CD14-positive monocyte (primary cell): ENCODE measurements at regions not wholly inside any gene's neighbourhood (a gene's known extent, or its start where the extent isn't known, plus 50 kb on each side); places are given as distances from the start of the nearest gene placed in this dataset.
"Not testable (repeated sequence)": the region's sequence is repeated elsewhere in the genome, so short reads cannot be mapped to it uniquely, and the experiment has no call there.

Experiments used
- DNase-seq, 3 donors: peaks; one replicate each; pipeline ENCODE4 v3.0.0-alpha.2; 2011 to 2022
- H2AFZ ChIP-seq: 2 replicates; pipeline ENCODE4 v1.6.0; 2012; ENCODE audit warnings: mild to moderate bottlenecking, low read depth, low read length, inconsistent platforms; ENCODE audit not compliant: insufficient read depth, poor library complexity, severe bottlenecking
- H3K27ac ChIP-seq, 2 donors: 1 replicate in 1 of 2; 2 replicates in 1 of 2; pipeline ENCODE4 v1.5.1; 2012 to 2013; ENCODE audit warnings: low read length in 2 of 2, control low read depth in 1 of 2, inconsistent platforms in 1 of 2, low read depth in 1 of 2, mild to moderate bottlenecking in 1 of 2
- H3K27me3 ChIP-seq, 2 donors: one replicate each; pipeline versions ENCODE4 v1.6.0 to v1.6.1; 2011 to 2013; ENCODE audit warnings: low read length in 2 of 2; ENCODE audit not compliant: control insufficient read depth in 2 of 2, insufficient read depth in 2 of 2
- H3K36me3 ChIP-seq, 2 donors: replicated peaks in 1 of 2; 1 replicate in 1 of 2; 2 replicates in 1 of 2; pipeline versions ENCODE4 v1.5.1 to v1.6.1; 2012 to 2013; ENCODE audit warnings: low read length in 2 of 2, control low read depth in 1 of 2, inconsistent platforms in 1 of 2, mild to moderate bottlenecking in 1 of 2; ENCODE audit not compliant: insufficient read depth in 2 of 2, control insufficient read depth in 1 of 2
- H3K4me1 ChIP-seq, 2 donors: 1 replicate in 1 of 2; 2 replicates in 1 of 2; pipeline versions ENCODE4 v1.5.1 to v1.6.1; 2012 to 2013; ENCODE audit warnings: low read length in 2 of 2, control low read depth in 1 of 2, inconsistent platforms in 1 of 2, mild to moderate bottlenecking in 1 of 2, moderate library complexity in 1 of 2; ENCODE audit not compliant: insufficient read depth in 2 of 2, control insufficient read depth in 1 of 2
- H3K4me2 ChIP-seq: replicated peaks from 2 replicates; pipeline ENCODE3; 2012; ENCODE audit warnings: low read length, moderate library complexity, mild to moderate bottlenecking; ENCODE audit not compliant: poor library complexity, severe bottlenecking; ENCODE audit errors: extremely low read depth
- H3K4me3 ChIP-seq, 3 experiments: fragments of 200-600 bp in 1 of 3; sonication (generic) in 1 of 3; replicated peaks in 1 of 3; 1 replicate in 2 of 3; 2 replicates in 1 of 3; pipeline ENCODE4 v1.5.1; 2011 to 2013; ENCODE audit warnings: low read length in 3 of 3, mild to moderate bottlenecking in 3 of 3, control low read depth in 2 of 3, low read depth in 2 of 3, inconsistent platforms in 1 of 3, moderate library complexity in 1 of 3
- H3K79me2 ChIP-seq: 2 replicates; pipeline ENCODE4 v1.6.0; 2012; ENCODE audit warnings: mild to moderate bottlenecking, control low read depth, inconsistent platforms, low read length, moderate library complexity; ENCODE audit not compliant: insufficient read depth
- H3K9ac ChIP-seq: 2 replicates; pipeline ENCODE4 v1.6.0; 2017; ENCODE audit warnings: low read length, mild to moderate bottlenecking; ENCODE audit not compliant: insufficient read depth, poor library complexity, severe bottlenecking
- H3K9me3 ChIP-seq, 2 donors: replicated peaks in 1 of 2; 1 replicate in 1 of 2; 2 replicates in 1 of 2; pipeline versions ENCODE4 v1.5.1 to v1.6.1; 2012 to 2013; ENCODE audit warnings: low read length in 2 of 2, control low read depth in 1 of 2; ENCODE audit not compliant: control insufficient read depth in 1 of 2, insufficient read depth in 1 of 2
- H4K20me1 ChIP-seq: 2 replicates; pipeline ENCODE4 v1.6.0; 2012; ENCODE audit warnings: mild to moderate bottlenecking, low read length, control low read depth, moderate library complexity; ENCODE audit not compliant: insufficient read depth
- H3K27ac Mint-ChIP-seq, 7 donors: one replicate each; pipeline ENCODE4 v1.8.0; 2020; ENCODE audit warnings: mild to moderate bottlenecking in 7 of 7, mixed read lengths in 7 of 7, moderate library complexity in 6 of 7, inconsistent platforms in 2 of 7
- H3K27me3 Mint-ChIP-seq, 3 donors: one replicate each; pipeline ENCODE4 v1.8.0; 2021 to 2022; ENCODE audit warnings: low read depth in 3 of 3, mild to moderate bottlenecking in 3 of 3, mixed read lengths in 3 of 3, moderate library complexity in 3 of 3, inconsistent platforms in 1 of 3
- H3K36me3 Mint-ChIP-seq, 2 donors: one replicate each; pipeline ENCODE4 v1.8.0; 2020; ENCODE audit warnings: mixed read lengths in 2 of 2, inconsistent platforms in 1 of 2, mild to moderate bottlenecking in 1 of 2
- H3K4me1 Mint-ChIP-seq: one replicate; pipeline ENCODE4 v1.8.0; 2020; ENCODE audit warnings: mild to moderate bottlenecking, mixed read lengths
- H3K4me3 Mint-ChIP-seq, 2 donors: one replicate each; pipeline ENCODE4 v1.8.0; 2020; ENCODE audit warnings: mild to moderate bottlenecking in 2 of 2, mixed read lengths in 2 of 2, moderate library complexity in 1 of 2
- H3K9me3 Mint-ChIP-seq, 7 donors: one replicate each; pipeline ENCODE4 v1.8.0; 2020 to 2022; ENCODE audit warnings: mixed read lengths in 7 of 7, mild to moderate bottlenecking in 6 of 7, moderate library complexity in 6 of 7, inconsistent platforms in 2 of 7
- CTCF ChIP-seq: fragments of 200-600 bp; IDR thresholded peaks from one replicate; pipeline ENCODE4 v1.8.0; 2022; ENCODE audit warnings: antibody characterized with exemption, mild to moderate bottlenecking
- whole genome bisulfite sequencing: methylation state at CpG from one replicate; pipeline ENCODE4 v1.1.5; 2013; ENCODE audit warnings: missing lambda C conversion rate; ENCODE audit not compliant: insufficient coverage; 5-methylcytosine and 5-hydroxymethylcytosine counted together
- intact Hi-C, 2 donors: fragments of 100-400 bp; cut with micrococcal nuclease; formaldehyde crosslinking; loops; one replicate each; pipeline versions ENCODE4 v1.15.0 to v1.15.1; 2023

- WGBS, result no CpG with 5 or more reads among the region's 2 CpGs
- Mint-ChIP-seq H3K36me3 (peaks cover 0 to 2% of the 10 kb centered on the region in 2 donors), H3K27ac (no peak overlapping the region), H3K4me1 (no peaks in the 10 kb centered on the region), H3K27me3 (peaks cover 0 to 7% (median 5%) of the 10 kb centered on the region in 3 donors), H3K9me3 (peaks cover 0 to 13% (median 6%) of the 10 kb centered on the region in 7 donors), H3K4me3 (no peak overlapping the region)
- H4K20me1 ChIP-seq, result no peaks in the 10 kb centered on the region
- H3K27ac ChIP-seq, result no peak overlapping the region
- no peak overlapping the region for H2AFZ ChIP-seq
- no peak for DNase-seq
- no peaks in the 10 kb centered on the region for H3K27me3 ChIP-seq
- intact Hi-C loops, result no loop called here
- no peaks in the 10 kb centered on the region for H3K79me2 ChIP-seq
- H3K36me3 ChIP-seq, result no peaks in the 10 kb centered on the region
- H3K9me3 ChIP-seq, result no peaks in the 10 kb centered on the region
- H3K4me3 ChIP-seq, result no peak overlapping the region
- no peak for TF ChIP-seq CTCF
- no peaks in the 10 kb centered on the region for H3K4me1 ChIP-seq
- no peak overlapping the region for H3K4me2 ChIP-seq
- no peak overlapping the region for H3K9ac ChIP-seq
These were observed 259.9 kb upstream of the CNR1 start for GRCh38 chr6:88426005-88426404.

DNA sequence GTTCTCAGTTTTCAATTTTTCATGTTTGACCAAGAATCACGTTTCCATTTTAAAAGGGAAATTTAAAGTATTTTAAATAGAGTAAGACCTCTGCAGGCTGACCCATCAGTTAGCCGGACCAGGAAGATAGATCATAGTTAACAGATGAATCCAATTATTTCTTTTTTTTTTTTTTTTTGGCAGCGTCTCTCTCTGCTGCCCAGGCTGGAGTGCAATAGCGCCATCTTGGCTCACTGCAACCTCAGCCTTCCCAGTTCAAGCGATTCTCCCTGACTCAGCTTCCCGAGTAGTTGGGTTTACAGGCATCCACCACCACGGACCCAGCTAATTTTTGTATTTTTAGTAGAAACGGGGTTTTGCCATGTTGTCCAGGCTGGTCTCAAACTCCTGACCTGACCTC, 256.7 kb upstream of the CNR1 start:
- Histone ChIP-seq H3K27ac (no peak overlapping the region), H3K4me3 (no peak overlapping the region), H3K4me2 (no peak overlapping the region), H3K4me1 (no peaks in the 10 kb centered on the region), H3K9me3 (peaks cover 0 to 8% of the 10 kb centered on the region in 2 donors), H3K9ac (no peak overlapping the region), H3K79me2 (no peaks in the 10 kb centered on the region), H4K20me1 (no peaks in the 10 kb centered on the region), H3K27me3 (no peaks in the 10 kb centered on the region), H2AFZ (no peak overlapping the region), H3K36me3 (no peaks in the 10 kb centered on the region)
- H3K9me3 Mint-ChIP-seq, result peaks cover 6 to 21% (median 13%) of the 10 kb centered on the region in 7 donors
- 100% methylated on average over 4 of the region's 8 CpGs for WGBS
- no peak overlapping the region for H3K4me3 Mint-ChIP-seq
- no peak overlapping the region for H3K27ac Mint-ChIP-seq
- H3K4me1 Mint-ChIP-seq, result no peaks in the 10 kb centered on the region
- DNase-seq, result no peak
- peaks cover 0 to 3% of the 10 kb centered on the region in 2 donors for H3K36me3 Mint-ChIP-seq
- intact Hi-C loops, result no loop called here
- no peak for TF ChIP-seq CTCF
- H3K27me3 Mint-ChIP-seq, result peaks cover 2 to 4% (median 3%) of the 10 kb centered on the region in 3 donors

- H3K4me2 ChIP-seq, H3K27ac Mint-ChIP-seq, H3K27ac ChIP-seq, H3K9ac ChIP-seq, H3K4me3 Mint-ChIP-seq, DNase-seq, H3K4me3 ChIP-seq, H2AFZ ChIP-seq, H3K4me1 ChIP-seq, H3K9me3 ChIP-seq, H3K4me1 Mint-ChIP-seq, H3K27me3 ChIP-seq, H3K36me3 Mint-ChIP-seq, H4K20me1 ChIP-seq, intact Hi-C loops, H3K79me2 ChIP-seq, H3K27me3 Mint-ChIP-seq, H3K36me3 ChIP-seq: not testable (repeated sequence)
- 100% methylated on average over 5 of the region's 21 CpGs for WGBS
- H3K9me3 Mint-ChIP-seq, result peaks cover 6 to 25% (median 15%) of the 10 kb centered on the region in 7 donors
These were observed 254.9 kb upstream of the CNR1 start for GRCh38 chr6:88420967-88421488.
